ENCODE measurements at regions not wholly inside any gene's neighbourhood (a gene's known extent, or its start where the extent isn't known, plus 50 kb on each side); places are given as distances from the start of the nearest gene placed in this dataset.

DNA sequence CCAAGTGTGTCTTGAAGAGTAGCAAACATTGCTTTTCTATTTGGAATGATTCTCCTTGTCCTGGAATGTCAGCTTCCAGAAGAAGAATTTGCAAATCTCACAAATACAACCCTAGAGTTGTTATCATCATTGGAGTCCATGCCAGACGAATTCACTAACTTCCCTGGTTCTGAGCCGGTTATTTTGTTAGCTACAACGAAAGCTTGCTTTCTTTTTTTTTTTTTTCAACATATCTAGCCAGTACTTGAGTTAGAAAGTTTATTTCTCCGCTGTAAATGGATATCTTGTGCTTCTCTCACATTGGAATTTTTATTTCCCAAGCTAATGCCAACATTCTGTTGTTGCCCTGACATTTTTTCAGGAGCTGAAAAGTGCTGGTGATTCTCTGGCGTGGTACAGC, 138.1 kb upstream of the POM121L12 start:
- no peaks in the 10 kb centered on the region for H3K27me3 ChIP-seq
- H3K4me1 ChIP-seq (ENCODE audit: insufficient read depth) = no peaks in the 10 kb centered on the region
- TF ChIP-seq EP300 (IDR thresholded peaks at IDR 0.05) (no peak), POLR2A (IDR thresholded peaks at IDR 0.05) (no peak)
- TF ChIP-seq, protein P1, sequence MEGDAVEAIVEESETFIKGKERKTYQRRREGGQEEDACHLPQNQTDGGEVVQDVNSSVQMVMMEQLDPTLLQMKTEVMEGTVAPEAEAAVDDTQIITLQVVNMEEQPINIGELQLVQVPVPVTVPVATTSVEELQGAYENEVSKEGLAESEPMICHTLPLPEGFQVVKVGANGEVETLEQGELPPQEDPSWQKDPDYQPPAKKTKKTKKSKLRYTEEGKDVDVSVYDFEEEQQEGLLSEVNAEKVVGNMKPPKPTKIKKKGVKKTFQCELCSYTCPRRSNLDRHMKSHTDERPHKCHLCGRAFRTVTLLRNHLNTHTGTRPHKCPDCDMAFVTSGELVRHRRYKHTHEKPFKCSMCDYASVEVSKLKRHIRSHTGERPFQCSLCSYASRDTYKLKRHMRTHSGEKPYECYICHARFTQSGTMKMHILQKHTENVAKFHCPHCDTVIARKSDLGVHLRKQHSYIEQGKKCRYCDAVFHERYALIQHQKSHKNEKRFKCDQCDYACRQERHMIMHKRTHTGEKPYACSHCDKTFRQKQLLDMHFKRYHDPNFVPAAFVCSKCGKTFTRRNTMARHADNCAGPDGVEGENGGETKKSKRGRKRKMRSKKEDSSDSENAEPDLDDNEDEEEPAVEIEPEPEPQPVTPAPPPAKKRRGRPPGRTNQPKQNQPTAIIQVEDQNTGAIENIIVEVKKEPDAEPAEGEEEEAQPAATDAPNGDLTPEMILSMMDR (IDR thresholded peaks at IDR 0.05) = no peak
- peak overlapping the region in 1 of 2 donors; percentile 1 for H3K27ac ChIP-seq
- intact Hi-C loops (cut with DNase I) = no loop called here
- H3K9me3 ChIP-seq = no peaks in the 10 kb centered on the region
- no peak overlapping the region for H3K4me3 ChIP-seq
- WGBS, 3 donors = 28 to 39% (median 38%) methylated on average over 5 of the region's 5 CpGs
- H3K36me3 ChIP-seq = no peaks in the 10 kb centered on the region
- no peak for DNase-seq

DNA sequence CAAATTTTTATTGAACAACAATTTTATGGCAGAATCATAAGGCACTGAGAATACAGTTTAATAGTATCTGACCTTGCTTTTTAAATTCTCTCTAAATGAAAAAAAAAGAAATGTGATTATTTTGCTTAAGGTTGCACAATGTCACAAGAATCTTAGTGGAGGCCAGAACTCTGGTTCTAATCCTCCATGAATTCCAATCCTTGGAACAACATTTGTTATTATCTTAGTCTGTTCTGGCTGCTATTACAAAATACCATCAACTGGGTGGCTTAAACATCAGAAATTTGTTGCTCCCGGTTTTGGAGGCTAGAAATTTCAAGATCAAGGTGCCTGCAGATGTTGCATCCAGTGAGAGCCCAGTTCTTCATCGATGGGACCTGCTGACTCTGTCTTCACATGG, 158.2 kb upstream of the POM121L12 start:
- TF ChIP-seq, protein P1 (IDR thresholded peaks at IDR 0.05) = no peak
- no peak for TF ChIP-seq EP300 (IDR thresholded peaks at IDR 0.05)
- TF ChIP-seq POLR2A (IDR thresholded peaks at IDR 0.05) = no peak
- Histone ChIP-seq H3K27me3 (peaks cover 2% of the 10 kb centered on the region), H3K27ac (no peak overlapping the region), H3K36me3 (no peaks in the 10 kb centered on the region), H3K9me3 (no peaks in the 10 kb centered on the region), H3K4me3 (no peak overlapping the region), H3K4me1 (ENCODE audit: insufficient read depth) (no peaks in the 10 kb centered on the region)
- DNase-seq = no peak
- WGBS, 3 donors = 41 to 48% (median 44%) methylated on average over 2 of the region's 2 CpGs
- intact Hi-C loops (cut with DNase I) = no loop called here

DNA sequence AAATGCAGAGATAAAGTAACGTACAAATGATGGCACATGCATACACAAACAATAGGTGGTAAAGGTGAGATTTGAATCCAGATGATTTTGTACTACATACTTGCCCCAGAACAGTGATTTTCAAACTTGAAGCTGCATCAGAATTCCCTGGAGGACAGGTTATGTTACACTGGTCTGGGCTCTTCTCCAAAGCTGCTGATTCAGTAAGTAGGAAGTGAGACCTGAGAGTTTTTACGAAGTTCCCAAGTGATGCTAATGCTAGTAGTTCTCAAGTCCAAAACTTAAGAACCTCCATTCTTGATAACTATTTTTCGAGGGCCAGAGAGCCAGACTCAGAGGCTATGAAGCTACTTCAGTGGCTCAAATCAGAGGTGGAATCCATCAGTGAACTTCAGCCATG, 159.0 kb upstream of the POM121L12 start:
- Histone ChIP-seq H3K4me1 (ENCODE audit: insufficient read depth) (no peaks in the 10 kb centered on the region), H3K27ac (no peak overlapping the region), H3K9me3 (no peaks in the 10 kb centered on the region), H3K36me3 (no peaks in the 10 kb centered on the region), H3K4me3 (no peak overlapping the region), H3K27me3 (peaks cover 2% of the 10 kb centered on the region)
- WGBS, 3 donors = 79 to 83% (median 82%) methylated on average over 3 of the region's 3 CpGs
- intact Hi-C loops (cut with DNase I) = no loop called here
- DNase-seq = no peak
- no peak for TF ChIP-seq EP300 (IDR thresholded peaks at IDR 0.05)
- TF ChIP-seq, protein P1 (IDR thresholded peaks at IDR 0.05) = no peak
- no peak for TF ChIP-seq POLR2A (IDR thresholded peaks at IDR 0.05)

DNA sequence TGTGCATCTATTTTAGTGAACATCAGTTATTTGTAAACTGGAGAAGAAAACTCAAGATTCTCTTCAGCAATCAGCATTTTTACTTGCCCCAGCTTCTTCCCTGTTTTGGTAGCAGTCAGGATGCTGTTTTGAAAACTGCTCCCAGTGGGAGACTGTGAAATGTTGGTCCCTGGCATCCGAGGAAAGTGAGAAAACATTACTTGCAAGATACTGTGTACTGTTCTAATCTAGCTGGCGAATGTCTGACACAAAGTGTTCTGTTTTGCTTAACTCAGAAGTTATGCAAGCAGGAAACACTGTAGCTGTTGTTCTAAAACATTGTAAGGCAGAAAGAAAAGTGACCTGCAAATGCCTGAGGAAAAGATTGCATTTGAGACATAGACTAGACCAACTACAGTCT, 171.8 kb upstream of the POM121L12 start:
- intact Hi-C loops (cut with DNase I) = no loop called here
- H3K4me3 ChIP-seq = no peak overlapping the region
- WGBS, 3 donors = 14 to 33% (median 19%) methylated on average over 2 of the region's 2 CpGs

More for the DNA sequence above, 171.8 kb upstream of the POM121L12 start:
- TF ChIP-seq EP300 (IDR thresholded peaks at IDR 0.05) = no peak
- TF ChIP-seq POLR2A (IDR thresholded peaks at IDR 0.05) = no peak
- TF ChIP-seq, protein P1 (IDR thresholded peaks at IDR 0.05) = no peak
- H3K27me3 ChIP-seq = no peaks in the 10 kb centered on the region
- no peak for DNase-seq
- H3K36me3 ChIP-seq = no peaks in the 10 kb centered on the region
- H3K4me1 ChIP-seq (ENCODE audit: insufficient read depth) = no peaks in the 10 kb centered on the region
- H3K27ac ChIP-seq = no peak overlapping the region
- peaks cover 0 to 3% of the 10 kb centered on the region in 2 donors for H3K9me3 ChIP-seq
